ENCODE measurements at regions not wholly inside any gene's neighbourhood (a gene's known extent, or its start where the extent isn't known, plus 50 kb on each side); places are given as distances from the start of the nearest gene placed in this dataset.

- TF ChIP-seq EZH2phosphoT487 (IDR thresholded peaks at IDR 0.05; ENCODE audit: borderline replicate concordance, low read depth, low read length) (no peak), CTCF (conservative IDR thresholded peaks at IDR 0.05; ENCODE audit: low read length) (no peak)
- H3K4me3 ChIP-seq (ENCODE audit: low read depth, low read length, poor library complexity, severe bottlenecking): no peak overlapping the region
- POLR2A ChIA-PET: no interaction called here
- no peak for DNase-seq (ENCODE audit: low spot score)
- H2AFZ ChIP-seq (ENCODE audit: low read length): no peak overlapping the region
- no TSS peak for BruUV-seq (replicated peaks)
- H3K79me2 ChIP-seq (ENCODE audit: insufficient read depth, low read depth, low read length): no peaks in the 10 kb centered on the region
- no peaks in the 10 kb centered on the region for H3K36me3 ChIP-seq (ENCODE audit: insufficient read depth, low read length)
- no peaks in the 10 kb centered on the region for H3K9me2 ChIP-seq (ENCODE audit: insufficient read depth, low read length)
- no peak overlapping the region for H3K27ac ChIP-seq (ENCODE audit: low read depth, low read length, poor library complexity, severe bottlenecking)
- no peaks in the 10 kb centered on the region for H4K20me1 ChIP-seq (ENCODE audit: insufficient read depth, low read length)
- intact Hi-C loops (cut with micrococcal nuclease; ENCODE audit: unreplicated experiment): no loop called here
- H3K9me3 ChIP-seq (ENCODE audit: low read length): no peaks in the 10 kb centered on the region
- no peaks in the 10 kb centered on the region for H3K4me1 ChIP-seq (ENCODE audit: insufficient read depth, low read length, poor library complexity, severe bottlenecking)
- CTCF ChIA-PET (ENCODE audit: unreplicated experiment): no interaction called here
- no peak overlapping the region for H3K4me2 ChIP-seq (ENCODE audit: low read length)
Measured at GRCh38 chr21:40952551-40953323, 105.8 kb upstream of the DSCAM start.

GRCh38 chr21:40964691-40965090, 117.7 kb upstream of the DSCAM start:
- intact Hi-C loops (cut with micrococcal nuclease; ENCODE audit: unreplicated experiment): no loop called here
- no peak overlapping the region for H2AFZ ChIP-seq (ENCODE audit: low read length)
- no peak overlapping the region for H3K4me3 ChIP-seq (ENCODE audit: low read depth, low read length, poor library complexity, severe bottlenecking)
- CTCF ChIA-PET (ENCODE audit: unreplicated experiment): no interaction called here
- no peaks in the 10 kb centered on the region for H3K9me2 ChIP-seq (ENCODE audit: insufficient read depth, low read length)
- no peak for DNase-seq (ENCODE audit: low spot score)
- no peak overlapping the region for H3K4me2 ChIP-seq (ENCODE audit: low read length)
- BruUV-seq (replicated peaks): no TSS peak
- H3K9me3 ChIP-seq (ENCODE audit: low read length): no peaks in the 10 kb centered on the region
- H3K36me3 ChIP-seq (ENCODE audit: insufficient read depth, low read length): no peaks in the 10 kb centered on the region
- no peaks in the 10 kb centered on the region for H4K20me1 ChIP-seq (ENCODE audit: insufficient read depth, low read length)
- TF ChIP-seq CTCF (conservative IDR thresholded peaks at IDR 0.05; ENCODE audit: low read length): no peak
- no peak for TF ChIP-seq EZH2phosphoT487 (IDR thresholded peaks at IDR 0.05; ENCODE audit: borderline replicate concordance, low read depth, low read length)
- H3K27ac ChIP-seq (ENCODE audit: low read depth, low read length, poor library complexity, severe bottlenecking): no peak overlapping the region
- POLR2A ChIA-PET: no interaction called here
- no peaks in the 10 kb centered on the region for H3K79me2 ChIP-seq (ENCODE audit: insufficient read depth, low read depth, low read length)
- H3K4me1 ChIP-seq (ENCODE audit: insufficient read depth, low read length, poor library complexity, severe bottlenecking): no peaks in the 10 kb centered on the region

- TF ChIP-seq EZH2phosphoT487 (IDR thresholded peaks at IDR 0.05; ENCODE audit: borderline replicate concordance, low read depth, low read length) (no peak), CTCF (conservative IDR thresholded peaks at IDR 0.05; ENCODE audit: low read length) (no peak)
- H3K4me2 ChIP-seq (ENCODE audit: low read length): no peak overlapping the region
- intact Hi-C loops (cut with micrococcal nuclease; ENCODE audit: unreplicated experiment): no loop called here
- CTCF ChIA-PET (ENCODE audit: unreplicated experiment): no interaction called here
- no peaks in the 10 kb centered on the region for H3K79me2 ChIP-seq (ENCODE audit: insufficient read depth, low read depth, low read length)
- no peak for DNase-seq (ENCODE audit: low spot score)
- H3K4me1 ChIP-seq (ENCODE audit: insufficient read depth, low read length, poor library complexity, severe bottlenecking): no peaks in the 10 kb centered on the region
- POLR2A ChIA-PET: no interaction called here
- no peaks in the 10 kb centered on the region for H3K36me3 ChIP-seq (ENCODE audit: insufficient read depth, low read length)
- no peak overlapping the region for H3K4me3 ChIP-seq (ENCODE audit: low read depth, low read length, poor library complexity, severe bottlenecking)
- H2AFZ ChIP-seq (ENCODE audit: low read length): no peak overlapping the region
- no peaks in the 10 kb centered on the region for H3K9me2 ChIP-seq (ENCODE audit: insufficient read depth, low read length)
- BruUV-seq (replicated peaks): no TSS peak
- H3K27ac ChIP-seq (ENCODE audit: low read depth, low read length, poor library complexity, severe bottlenecking): no peak overlapping the region
- no peaks in the 10 kb centered on the region for H3K9me3 ChIP-seq (ENCODE audit: low read length)
- H4K20me1 ChIP-seq (ENCODE audit: insufficient read depth, low read length): no peaks in the 10 kb centered on the region
Measured at GRCh38 chr21:40967771-40968170, 120.8 kb upstream of the DSCAM start.
